ENCODE measurements at regions not wholly inside any gene's neighbourhood (a gene's known extent, or its start where the extent isn't known, plus 50 kb on each side); places are given as distances from the start of the nearest gene placed in this dataset.

DNA sequence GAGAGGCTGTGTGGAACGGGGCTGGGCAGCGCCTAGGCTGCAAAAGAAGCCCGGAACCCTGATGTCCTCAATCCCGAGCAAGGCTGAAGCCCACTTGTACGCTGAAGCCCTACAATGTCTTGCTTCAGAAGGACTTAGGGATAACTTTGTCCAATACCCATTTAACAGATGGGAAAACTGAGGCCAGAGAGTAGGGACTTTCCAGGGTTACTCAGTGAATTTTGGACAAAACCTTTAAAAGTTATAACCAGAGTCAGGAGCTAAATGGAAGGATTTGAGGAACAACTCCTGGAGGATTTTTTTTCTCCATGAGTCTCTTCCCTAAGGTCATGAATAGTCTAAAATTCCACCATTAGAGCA is 161.2 kb downstream of the IRX5 start:
- TF ChIP-seq, protein P1, sequence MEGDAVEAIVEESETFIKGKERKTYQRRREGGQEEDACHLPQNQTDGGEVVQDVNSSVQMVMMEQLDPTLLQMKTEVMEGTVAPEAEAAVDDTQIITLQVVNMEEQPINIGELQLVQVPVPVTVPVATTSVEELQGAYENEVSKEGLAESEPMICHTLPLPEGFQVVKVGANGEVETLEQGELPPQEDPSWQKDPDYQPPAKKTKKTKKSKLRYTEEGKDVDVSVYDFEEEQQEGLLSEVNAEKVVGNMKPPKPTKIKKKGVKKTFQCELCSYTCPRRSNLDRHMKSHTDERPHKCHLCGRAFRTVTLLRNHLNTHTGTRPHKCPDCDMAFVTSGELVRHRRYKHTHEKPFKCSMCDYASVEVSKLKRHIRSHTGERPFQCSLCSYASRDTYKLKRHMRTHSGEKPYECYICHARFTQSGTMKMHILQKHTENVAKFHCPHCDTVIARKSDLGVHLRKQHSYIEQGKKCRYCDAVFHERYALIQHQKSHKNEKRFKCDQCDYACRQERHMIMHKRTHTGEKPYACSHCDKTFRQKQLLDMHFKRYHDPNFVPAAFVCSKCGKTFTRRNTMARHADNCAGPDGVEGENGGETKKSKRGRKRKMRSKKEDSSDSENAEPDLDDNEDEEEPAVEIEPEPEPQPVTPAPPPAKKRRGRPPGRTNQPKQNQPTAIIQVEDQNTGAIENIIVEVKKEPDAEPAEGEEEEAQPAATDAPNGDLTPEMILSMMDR (IDR thresholded peaks at IDR 0.05), result no peak
- TF ChIP-seq EZH2 (IDR thresholded peaks at IDR 0.05; ENCODE audit: borderline replicate concordance, insufficient read depth, low read depth, low read length, poor library complexity, severe bottlenecking), result no peak
